ENCODE measurements at regions not wholly inside any gene's neighbourhood (a gene's known extent, or its start where the extent isn't known, plus 50 kb on each side); places are given as distances from the start of the nearest gene placed in this dataset.

DNA sequence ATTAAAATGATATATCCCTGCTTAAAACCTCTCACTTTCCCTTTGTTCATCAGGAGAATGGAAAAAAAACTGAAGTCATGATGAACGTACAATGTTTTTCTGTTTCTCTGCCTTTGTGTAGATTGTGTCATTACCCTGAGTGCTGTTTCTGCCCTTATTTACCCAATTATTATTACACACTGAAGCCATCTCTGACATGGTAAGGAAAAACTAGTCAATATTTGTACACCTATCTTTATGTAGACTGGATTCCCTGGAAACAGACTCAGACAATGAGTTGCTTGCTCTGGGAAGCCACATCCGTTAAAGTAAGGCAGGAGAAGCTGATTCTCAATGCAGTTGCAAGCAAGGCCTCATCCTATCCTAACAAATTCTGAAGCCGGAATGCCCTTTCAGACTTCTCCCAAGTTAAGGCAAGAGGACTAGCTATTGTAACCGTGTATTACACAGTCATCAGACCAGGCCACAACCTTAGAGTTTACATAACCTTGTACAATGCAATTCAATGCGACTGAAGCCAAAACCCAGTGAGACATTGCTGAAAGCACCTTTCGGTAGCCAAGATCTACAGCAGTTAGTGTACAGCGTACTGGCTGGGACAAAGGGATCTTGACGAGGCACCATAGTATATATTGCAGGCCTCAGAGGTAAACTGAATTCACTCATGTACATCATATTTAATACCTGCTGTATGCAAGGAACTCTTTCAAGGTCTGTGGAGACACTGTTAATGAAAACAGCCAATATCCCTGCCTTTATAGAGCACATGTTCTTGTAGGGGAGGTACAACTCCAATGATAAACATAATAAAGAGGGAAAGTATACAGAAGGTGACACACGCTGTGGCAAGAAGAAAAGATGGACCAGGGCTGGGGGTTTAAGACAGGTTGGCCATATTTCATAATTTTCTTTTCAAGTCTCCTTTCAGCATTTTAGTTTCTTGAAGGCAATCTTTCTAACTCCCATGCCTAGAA lies 1040.8 kb upstream of the SEMA6D start:
- no peak overlapping the region for H3K9ac ChIP-seq (ENCODE audit: insufficient read depth, low read depth, low read length)
- no peaks in the 10 kb centered on the region for H3K4me1 ChIP-seq (ENCODE audit: insufficient read depth, low read length)
- ATAC-seq = no peak
- ChIA-PET CTCF (ENCODE audit: low intra/inter-chr PET ratio, low total read pairs) (no interaction called here), POLR2A (no interaction called here)
- no peak for DNase-seq (ENCODE audit: low spot score)
- no TSS peak for BruUV-seq (replicated peaks)
- WGBS (ENCODE audit: low lambda C conversion rate) = 5% methylated on average over 9 of the region's 9 CpGs
- intact Hi-C loops (cut with micrococcal nuclease; ENCODE audit: unreplicated experiment) = no loop called here
- in situ Hi-C loops (cut with HindIII; ENCODE audit: extremely low pct_ligation_motif_present, low pct_unique_long_range_greater_than_20kb) = no loop called here
- no peak overlapping the region for H2AFZ ChIP-seq (ENCODE audit: low read length)
- no peak for FAIRE-seq
- H4K20me1 ChIP-seq (ENCODE audit: insufficient read depth, low read length) = no peaks in the 10 kb centered on the region
- no peak overlapping the region for H3K4me3 ChIP-seq (replicated peaks in 1 of 3; ENCODE audit: insufficient read depth in 1 of 3, low read depth in 2 of 3, low read length in 3 of 3)
- H3K9me3 ChIP-seq (ENCODE audit: low read length) = peaks cover 77% of the 10 kb centered on the region
- H3K27me3 ChIP-seq (ENCODE audit: control insufficient read depth in 1 of 2, insufficient read depth in 2 of 2, low read length in 2 of 2) = no peaks in the 10 kb centered on the region; a peak in 1 of 5 replicates
- H3K79me2 ChIP-seq (ENCODE audit: insufficient read depth, low read length) = no peaks in the 10 kb centered on the region
- H3K36me3 ChIP-seq (replicated peaks in 1 of 2; ENCODE audit: control insufficient read depth in 1 of 2, insufficient read depth in 2 of 2, low read length in 2 of 2) = no peaks in the 10 kb centered on the region
- H3K4me2 ChIP-seq (ENCODE audit: low read depth, low read length) = no peak overlapping the region
- H3K27ac ChIP-seq (ENCODE audit: extremely low read length, insufficient read depth, low read length) = no peak overlapping the region
- TF ChIP-seq, protein P1, sequence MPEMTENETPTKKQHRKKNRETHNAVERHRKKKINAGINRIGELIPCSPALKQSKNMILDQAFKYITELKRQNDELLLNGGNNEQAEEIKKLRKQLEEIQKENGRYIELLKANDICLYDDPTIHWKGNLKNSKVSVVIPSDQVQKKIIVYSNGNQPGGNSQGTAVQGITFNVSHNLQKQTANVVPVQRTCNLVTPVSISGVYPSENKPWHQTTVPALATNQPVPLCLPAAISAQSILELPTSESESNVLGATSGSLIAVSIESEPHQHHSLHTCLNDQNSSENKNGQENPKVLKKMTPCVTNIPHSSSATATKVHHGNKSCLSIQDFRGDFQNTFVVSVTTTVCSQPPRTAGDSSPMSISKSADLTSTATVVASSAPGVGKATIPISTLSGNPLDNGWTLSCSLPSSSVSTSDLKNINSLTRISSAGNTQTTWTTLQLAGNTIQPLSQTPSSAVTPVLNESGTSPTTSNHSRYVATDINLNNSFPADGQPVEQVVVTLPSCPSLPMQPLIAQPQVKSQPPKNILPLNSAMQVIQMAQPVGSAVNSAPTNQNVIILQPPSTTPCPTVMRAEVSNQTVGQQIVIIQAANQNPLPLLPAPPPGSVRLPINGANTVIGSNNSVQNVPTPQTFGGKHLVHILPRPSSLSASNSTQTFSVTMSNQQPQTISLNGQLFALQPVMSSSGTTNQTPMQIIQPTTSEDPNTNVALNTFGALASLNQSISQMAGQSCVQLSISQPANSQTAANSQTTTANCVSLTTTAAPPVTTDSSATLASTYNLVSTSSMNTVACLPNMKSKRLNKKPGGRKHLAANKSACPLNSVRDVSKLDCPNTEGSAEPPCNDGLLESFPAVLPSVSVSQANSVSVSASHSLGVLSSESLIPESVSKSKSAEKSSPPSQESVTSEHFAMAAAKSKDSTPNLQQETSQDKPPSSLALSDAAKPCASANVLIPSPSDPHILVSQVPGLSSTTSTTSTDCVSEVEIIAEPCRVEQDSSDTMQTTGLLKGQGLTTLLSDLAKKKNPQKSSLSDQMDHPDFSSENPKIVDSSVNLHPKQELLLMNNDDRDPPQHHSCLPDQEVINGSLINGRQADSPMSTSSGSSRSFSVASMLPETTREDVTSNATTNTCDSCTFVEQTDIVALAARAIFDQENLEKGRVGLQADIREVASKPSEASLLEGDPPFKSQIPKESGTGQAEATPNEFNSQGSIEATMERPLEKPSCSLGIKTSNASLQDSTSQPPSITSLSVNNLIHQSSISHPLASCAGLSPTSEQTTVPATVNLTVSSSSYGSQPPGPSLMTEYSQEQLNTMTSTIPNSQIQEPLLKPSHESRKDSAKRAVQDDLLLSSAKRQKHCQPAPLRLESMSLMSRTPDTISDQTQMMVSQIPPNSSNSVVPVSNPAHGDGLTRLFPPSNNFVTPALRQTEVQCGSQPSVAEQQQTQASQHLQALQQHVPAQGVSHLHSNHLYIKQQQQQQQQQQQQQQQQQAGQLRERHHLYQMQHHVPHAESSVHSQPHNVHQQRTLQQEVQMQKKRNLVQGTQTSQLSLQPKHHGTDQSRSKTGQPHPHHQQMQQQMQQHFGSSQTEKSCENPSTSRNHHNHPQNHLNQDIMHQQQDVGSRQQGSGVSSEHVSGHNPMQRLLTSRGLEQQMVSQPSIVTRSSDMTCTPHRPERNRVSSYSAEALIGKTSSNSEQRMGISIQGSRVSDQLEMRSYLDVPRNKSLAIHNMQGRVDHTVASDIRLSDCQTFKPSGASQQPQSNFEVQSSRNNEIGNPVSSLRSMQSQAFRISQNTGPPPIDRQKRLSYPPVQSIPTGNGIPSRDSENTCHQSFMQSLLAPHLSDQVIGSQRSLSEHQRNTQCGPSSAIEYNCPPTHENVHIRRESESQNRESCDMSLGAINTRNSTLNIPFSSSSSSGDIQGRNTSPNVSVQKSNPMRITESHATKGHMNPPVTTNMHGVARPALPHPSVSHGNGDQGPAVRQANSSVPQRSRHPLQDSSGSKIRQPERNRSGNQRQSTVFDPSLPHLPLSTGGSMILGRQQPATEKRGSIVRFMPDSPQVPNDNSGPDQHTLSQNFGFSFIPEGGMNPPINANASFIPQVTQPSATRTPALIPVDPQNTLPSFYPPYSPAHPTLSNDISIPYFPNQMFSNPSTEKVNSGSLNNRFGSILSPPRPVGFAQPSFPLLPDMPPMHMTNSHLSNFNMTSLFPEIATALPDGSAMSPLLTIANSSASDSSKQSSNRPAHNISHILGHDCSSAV (CRISPR knock-in tag; IDR thresholded peaks at IDR 0.05; ENCODE audit: borderline replicate concordance) = no peak
- TF ChIP-seq ZNF282 (IDR thresholded peaks at IDR 0.05; ENCODE audit: partially characterized antibody) (no peak), ATRX (CRISPR knock-in tag; IDR thresholded peaks at IDR 0.05; ENCODE audit: borderline replicate concordance) (no peak), ZNF446 (CRISPR knock-in tag; IDR thresholded peaks at IDR 0.05) (no peak), PAX8 (CRISPR knock-in tag; IDR thresholded peaks at IDR 0.05; ENCODE audit: borderline replicate concordance) (no peak), TCF7L2 (IDR thresholded peaks at IDR 0.05; ENCODE audit: low read depth, low read length) (no peak)
- TF ChIP-seq, protein P2, sequence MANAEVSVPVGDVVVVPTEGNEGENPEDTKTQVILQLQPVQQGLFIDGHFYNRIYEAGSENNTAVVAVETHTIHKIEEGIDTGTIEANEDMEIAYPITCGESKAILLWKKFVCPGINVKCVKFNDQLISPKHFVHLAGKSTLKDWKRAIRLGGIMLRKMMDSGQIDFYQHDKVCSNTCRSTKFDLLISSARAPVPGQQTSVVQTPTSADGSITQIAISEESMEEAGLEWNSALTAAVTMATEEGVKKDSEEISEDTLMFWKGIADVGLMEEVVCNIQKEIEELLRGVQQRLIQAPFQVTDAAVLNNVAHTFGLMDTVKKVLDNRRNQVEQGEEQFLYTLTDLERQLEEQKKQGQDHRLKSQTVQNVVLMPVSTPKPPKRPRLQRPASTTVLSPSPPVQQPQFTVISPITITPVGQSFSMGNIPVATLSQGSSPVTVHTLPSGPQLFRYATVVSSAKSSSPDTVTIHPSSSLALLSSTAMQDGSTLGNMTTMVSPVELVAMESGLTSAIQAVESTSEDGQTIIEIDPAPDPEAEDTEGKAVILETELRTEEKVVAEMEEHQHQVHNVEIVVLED (CRISPR knock-in tag; IDR thresholded peaks at IDR 0.05; ENCODE audit: borderline replicate concordance) = no peak
- TF ChIP-seq, protein P3, sequence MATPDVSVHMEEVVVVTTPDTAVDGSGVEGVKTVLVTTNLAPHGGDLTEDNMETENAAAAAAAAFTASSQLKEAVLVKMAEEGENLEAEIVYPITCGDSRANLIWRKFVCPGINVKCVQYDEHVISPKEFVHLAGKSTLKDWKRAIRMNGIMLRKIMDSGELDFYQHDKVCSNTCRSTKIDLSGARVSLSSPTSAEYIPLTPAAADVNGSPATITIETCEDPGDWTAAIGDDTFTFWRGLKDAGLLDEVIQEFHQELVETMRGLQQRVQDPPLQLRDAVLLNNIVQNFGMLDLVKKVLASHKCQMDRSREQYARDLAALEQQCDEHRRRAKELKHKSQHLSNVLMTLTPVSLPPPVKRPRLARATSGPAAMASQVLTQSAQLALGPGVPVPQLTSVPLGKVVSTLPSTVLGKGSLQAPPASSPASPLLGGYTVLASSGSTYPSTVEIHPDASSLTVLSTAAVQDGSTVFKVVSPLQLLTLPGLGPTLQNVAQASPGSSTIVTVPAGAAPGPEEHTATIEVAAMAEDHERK (CRISPR knock-in tag; IDR thresholded peaks at IDR 0.05; ENCODE audit: low read depth) = no peak
- TF ChIP-seq, protein P4, sequence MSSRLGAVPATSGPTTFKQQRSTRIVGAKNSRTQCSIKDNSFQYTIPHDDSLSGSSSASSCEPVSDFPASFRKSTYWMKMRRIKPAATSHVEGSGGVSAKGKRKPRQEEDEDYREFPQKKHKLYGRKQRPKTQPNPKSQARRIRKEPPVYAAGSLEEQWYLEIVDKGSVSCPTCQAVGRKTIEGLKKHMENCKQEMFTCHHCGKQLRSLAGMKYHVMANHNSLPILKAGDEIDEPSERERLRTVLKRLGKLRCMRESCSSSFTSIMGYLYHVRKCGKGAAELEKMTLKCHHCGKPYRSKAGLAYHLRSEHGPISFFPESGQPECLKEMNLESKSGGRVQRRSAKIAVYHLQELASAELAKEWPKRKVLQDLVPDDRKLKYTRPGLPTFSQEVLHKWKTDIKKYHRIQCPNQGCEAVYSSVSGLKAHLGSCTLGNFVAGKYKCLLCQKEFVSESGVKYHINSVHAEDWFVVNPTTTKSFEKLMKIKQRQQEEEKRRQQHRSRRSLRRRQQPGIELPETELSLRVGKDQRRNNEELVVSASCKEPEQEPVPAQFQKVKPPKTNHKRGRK (CRISPR knock-in tag; IDR thresholded peaks at IDR 0.05) = no peak
